AG08395 (cell line): ENCODE measurements at regions not wholly inside any gene's neighbourhood (a gene's known extent, or its start where the extent isn't known, plus 50 kb on each side); places are given as distances from the start of the nearest gene placed in this dataset.
A peak's percentile ranks its signal among the peaks of the same experiment; 100 is the strongest.
"Not testable (repeated sequence)": the region's sequence is repeated elsewhere in the genome, so short reads cannot be mapped to it uniquely, and the experiment has no call there.

Source experiments
- DNase-seq: peaks from one replicate; pipeline ENCODE4 v3.0.0; 2012; ENCODE audit warnings: mixed read lengths, low spot score

- DNase-seq, result not testable (repeated sequence)
These were observed 104.3 kb downstream of the MTPN start for GRCh38 chr7:135872861-135873260.

GRCh38 chr7:135862586-135863340, 114.2 kb upstream of the FAM180A start:
- DNase-seq, result no peak

- no peak for DNase-seq
These were observed 110.9 kb upstream of the FAM180A start for GRCh38 chr7:135859538-135859937.

GRCh38 chr7:135858851-135859250, 110.2 kb upstream of the FAM180A start:
- no peak for DNase-seq

GRCh38 chr7:135858379-135858778, 109.8 kb upstream of the FAM180A start:
- no peak for DNase-seq

GRCh38 chr7:135857519-135858274, 109.1 kb upstream of the FAM180A start:
- no peak for DNase-seq

GRCh38 chr7:135856356-135857144, 107.9 kb upstream of the FAM180A start:
- peak; percentile 47 for DNase-seq

- DNase-seq, result peak; percentile 40
These were observed 107.2 kb upstream of the FAM180A start for GRCh38 chr7:135855846-135856245.

GRCh38 chr7:135853499-135853898, 104.9 kb upstream of the FAM180A start:
- DNase-seq, result peak; percentile 40

- DNase-seq, result no peak
These were observed 104.4 kb upstream of the FAM180A start for GRCh38 chr7:135853008-135853407.

- DNase-seq, result no peak
These were observed 98.6 kb upstream of the FAM180A start for GRCh38 chr7:135847242-135847641.

- DNase-seq, result no peak
These were observed 97.7 kb upstream of the FAM180A start for GRCh38 chr7:135846339-135846738.

- no peak for DNase-seq
These were observed 96.9 kb upstream of the FAM180A start for GRCh38 chr7:135845415-135846075.

GRCh38 chr7:135844903-135845302, 96.3 kb upstream of the FAM180A start:
- DNase-seq, result no peak

GRCh38 chr7:135843214-135843613, 94.6 kb upstream of the FAM180A start:
- no peak for DNase-seq

GRCh38 chr7:135842446-135843179, 94.0 kb upstream of the FAM180A start:
- DNase-seq, result no peak

- DNase-seq, result no peak
These were observed 92.0 kb upstream of the FAM180A start for GRCh38 chr7:135840591-135840990.

GRCh38 chr7:135837675-135838074, 89.1 kb upstream of the FAM180A start:
- DNase-seq, result no peak

GRCh38 chr7:135834266-135834665, 85.7 kb upstream of the FAM180A start:
- DNase-seq, result no peak

- DNase-seq, result no peak
These were observed 85.0 kb upstream of the FAM180A start for GRCh38 chr7:135833642-135834041.

GRCh38 chr7:135831455-135832195, 83.0 kb upstream of the FAM180A start:
- no peak for DNase-seq
